Tibial nerve (tissue), 3 donors: ENCODE measurements at regions not wholly inside any gene's neighbourhood (a gene's known extent, or its start where the extent isn't known, plus 50 kb on each side); places are given as distances from the start of the nearest gene placed in this dataset.

Experiments
- POLR2A ChIP-seq, 2 donors: fragments of 450-650 bp; IDR thresholded peaks; one replicate each; pipeline ENCODE4 v1.6.1; 2017; ENCODE audit warnings: antibody characterized with exemption in 2 of 2, mild to moderate bottlenecking in 2 of 2, moderate library complexity in 2 of 2
- TF ChIP-seq, protein P1 (sequence below), 5 experiments: fragments of 200-600 bp in 3 of 5; fragments of 450-650 bp in 2 of 5; sonication (generic) in 3 of 5; IDR thresholded peaks; one replicate each; pipeline ENCODE4 v1.5.1; 2016 to 2019; ENCODE audit warnings: antibody characterized with exemption in 5 of 5, mild to moderate bottlenecking in 3 of 5, moderate library complexity in 2 of 5

- TF ChIP-seq, protein P1, sequence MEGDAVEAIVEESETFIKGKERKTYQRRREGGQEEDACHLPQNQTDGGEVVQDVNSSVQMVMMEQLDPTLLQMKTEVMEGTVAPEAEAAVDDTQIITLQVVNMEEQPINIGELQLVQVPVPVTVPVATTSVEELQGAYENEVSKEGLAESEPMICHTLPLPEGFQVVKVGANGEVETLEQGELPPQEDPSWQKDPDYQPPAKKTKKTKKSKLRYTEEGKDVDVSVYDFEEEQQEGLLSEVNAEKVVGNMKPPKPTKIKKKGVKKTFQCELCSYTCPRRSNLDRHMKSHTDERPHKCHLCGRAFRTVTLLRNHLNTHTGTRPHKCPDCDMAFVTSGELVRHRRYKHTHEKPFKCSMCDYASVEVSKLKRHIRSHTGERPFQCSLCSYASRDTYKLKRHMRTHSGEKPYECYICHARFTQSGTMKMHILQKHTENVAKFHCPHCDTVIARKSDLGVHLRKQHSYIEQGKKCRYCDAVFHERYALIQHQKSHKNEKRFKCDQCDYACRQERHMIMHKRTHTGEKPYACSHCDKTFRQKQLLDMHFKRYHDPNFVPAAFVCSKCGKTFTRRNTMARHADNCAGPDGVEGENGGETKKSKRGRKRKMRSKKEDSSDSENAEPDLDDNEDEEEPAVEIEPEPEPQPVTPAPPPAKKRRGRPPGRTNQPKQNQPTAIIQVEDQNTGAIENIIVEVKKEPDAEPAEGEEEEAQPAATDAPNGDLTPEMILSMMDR (IDR thresholded peaks at IDR 0.05): no peak
- TF ChIP-seq POLR2A (IDR thresholded peaks at IDR 0.05): no peak
Observed at GRCh38 chr16:65376601-65377000, 254.7 kb upstream of the CDH11 start.
